ENCODE measurements at regions not wholly inside any gene's neighbourhood (a gene's known extent, or its start where the extent isn't known, plus 50 kb on each side); places are given as distances from the start of the nearest gene placed in this dataset.
"Not testable (repeated sequence)": the region's sequence is repeated elsewhere in the genome, so short reads cannot be mapped to it uniquely, and the experiment has no call there.

DNA sequence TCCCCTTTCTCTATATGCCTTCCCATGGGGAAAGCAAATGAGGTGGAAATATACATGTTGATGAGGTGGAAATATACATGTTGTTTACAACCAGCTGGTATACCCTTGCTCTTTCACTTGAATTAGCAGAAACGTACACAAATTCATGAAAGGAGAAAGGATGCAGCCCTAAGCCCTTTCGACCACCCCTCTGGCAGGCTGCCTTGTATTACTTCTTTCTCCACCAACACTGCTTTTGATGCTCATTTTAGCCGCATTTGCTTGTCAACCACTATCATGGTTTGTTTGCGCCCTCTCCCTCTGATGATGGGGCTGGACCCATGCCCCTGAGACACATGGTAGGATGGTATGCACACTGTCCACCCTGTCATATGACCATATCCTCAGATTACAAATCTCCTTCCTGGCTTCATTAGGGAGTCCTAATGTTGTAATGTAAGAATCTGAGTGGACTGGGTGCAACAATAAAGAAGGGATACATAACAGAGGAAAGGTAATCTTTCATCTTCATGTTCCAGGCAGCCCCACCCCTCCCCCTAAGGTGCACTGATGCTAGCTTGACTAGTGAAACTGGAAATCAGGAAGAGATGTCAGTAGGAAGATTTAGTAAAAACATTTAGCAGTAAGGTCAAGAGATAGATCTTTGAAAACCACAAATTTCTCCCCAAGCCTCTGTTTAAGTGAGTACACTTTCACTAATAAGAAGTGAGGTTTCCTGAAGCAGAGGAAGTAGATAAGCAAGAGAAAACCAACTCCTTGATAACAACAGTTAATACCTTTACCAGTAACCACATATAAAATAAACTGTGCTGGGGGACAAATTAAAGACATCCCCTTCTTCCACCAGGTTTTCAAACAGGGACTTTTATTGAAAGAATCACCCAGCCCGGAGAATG lies 536.8 kb upstream of the NRP1 start:
- 83 to 84% methylated on average over 5 of the region's 5 CpGs for WGBS, 2 experiments (ENCODE audit: low coverage in 1 of 2, low lambda C conversion rate in 2 of 2, missing lambda C conversion rate in 2 of 2)
- Histone ChIP-seq H3K4me2 (ENCODE audit: unreplicated experiment) (no peak overlapping the region), H3K27me3 (replicated peaks; ENCODE audit: insufficient read depth) (peaks cover 23% of the 10 kb centered on the region), H3F3A (ENCODE audit: insufficient read depth) (no peaks in the 10 kb centered on the region), H3K36me3 (ENCODE audit: low read depth) (no peaks in the 10 kb centered on the region), H3K9me3 (ENCODE audit: low read depth) (no peaks in the 10 kb centered on the region), H3K79me2 (ENCODE audit: insufficient read depth) (no peaks in the 10 kb centered on the region), H3K9me2 (ENCODE audit: insufficient read depth) (no peaks in the 10 kb centered on the region), H3K27ac (no peak overlapping the region), H4K20me1 (ENCODE audit: insufficient read depth) (no peaks in the 10 kb centered on the region), H2AFZ (no peak overlapping the region), H3K4me3 (no peak overlapping the region), H3K9ac (no peak overlapping the region), H3K4me1 (ENCODE audit: insufficient read depth) (no peaks in the 10 kb centered on the region)
- in situ Hi-C loops (cut with MboI), result no loop called here
- TF ChIP-seq EZH2 (IDR thresholded peaks at IDR 0.05; ENCODE audit: insufficient read depth, poor library complexity, severe bottlenecking) (no peak), EZH2phosphoT487 (IDR thresholded peaks at IDR 0.05; ENCODE audit: insufficient read depth, low read depth) (no peak)
- no peak for DNase-seq

DNA sequence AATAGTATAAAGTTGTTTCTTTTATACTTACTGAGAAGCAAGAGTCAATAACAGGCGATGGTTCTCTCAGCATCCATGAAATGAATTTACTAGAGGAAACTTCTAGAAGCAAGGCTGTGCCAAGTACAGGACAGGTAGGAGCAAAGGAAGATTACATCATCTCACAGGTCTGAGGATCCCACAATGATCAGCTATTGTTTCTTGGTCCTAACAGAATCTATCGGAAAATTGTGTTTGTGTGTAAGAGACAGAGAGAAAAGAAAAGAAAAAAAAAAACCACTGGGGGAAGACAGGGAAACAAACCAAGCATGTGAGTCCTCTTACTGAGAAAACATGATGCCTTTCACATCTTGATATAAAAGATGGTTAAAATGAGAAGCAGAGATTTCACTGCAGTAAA lies 535.0 kb upstream of the NRP1 start:
- Histone ChIP-seq H3K9me2 (ENCODE audit: insufficient read depth) (no peaks in the 10 kb centered on the region), H3K4me3 (no peak overlapping the region), H3K36me3 (ENCODE audit: low read depth) (no peaks in the 10 kb centered on the region), H3F3A (ENCODE audit: insufficient read depth) (no peaks in the 10 kb centered on the region), H4K20me1 (ENCODE audit: insufficient read depth) (no peaks in the 10 kb centered on the region), H3K27me3 (replicated peaks; ENCODE audit: insufficient read depth) (peaks cover 23% of the 10 kb centered on the region), H3K9ac (no peak overlapping the region), H3K4me2 (ENCODE audit: unreplicated experiment) (no peak overlapping the region), H2AFZ (no peak overlapping the region), H3K4me1 (ENCODE audit: insufficient read depth) (no peaks in the 10 kb centered on the region), H3K79me2 (ENCODE audit: insufficient read depth) (no peaks in the 10 kb centered on the region), H3K9me3 (ENCODE audit: low read depth) (no peaks in the 10 kb centered on the region), H3K27ac (no peak overlapping the region)
- DNase-seq, result no peak
- in situ Hi-C loops (cut with MboI), result no loop called here
- TF ChIP-seq EZH2phosphoT487 (IDR thresholded peaks at IDR 0.05; ENCODE audit: insufficient read depth, low read depth) (no peak), EZH2 (IDR thresholded peaks at IDR 0.05; ENCODE audit: insufficient read depth, poor library complexity, severe bottlenecking) (no peak)
- 8 to 9% methylated on average over 2 of the region's 2 CpGs for WGBS, 2 experiments (ENCODE audit: low coverage in 1 of 2, low lambda C conversion rate in 2 of 2, missing lambda C conversion rate in 2 of 2)

DNA sequence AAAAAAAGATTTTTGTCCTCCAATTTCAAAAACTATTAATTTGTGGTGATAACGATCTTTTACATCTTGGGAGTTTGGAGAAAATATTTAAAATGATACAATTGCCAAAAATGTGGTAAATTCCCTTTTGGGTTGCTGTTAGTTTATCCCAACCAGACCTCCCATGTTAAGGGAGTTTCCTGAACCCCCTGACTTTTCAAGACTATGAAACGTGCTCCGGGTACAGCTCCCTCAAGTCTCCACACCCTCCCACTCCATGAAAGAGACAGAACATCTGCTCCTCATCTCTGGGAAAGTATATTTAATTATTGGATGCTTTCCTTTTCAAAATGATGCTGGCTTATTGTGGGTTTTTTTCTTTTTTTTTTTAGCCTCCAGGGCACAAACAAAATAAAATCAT lies 534.6 kb upstream of the NRP1 start:
- peaks cover 23% of the 10 kb centered on the region for H3K27me3 ChIP-seq (replicated peaks; ENCODE audit: insufficient read depth)

DNA sequence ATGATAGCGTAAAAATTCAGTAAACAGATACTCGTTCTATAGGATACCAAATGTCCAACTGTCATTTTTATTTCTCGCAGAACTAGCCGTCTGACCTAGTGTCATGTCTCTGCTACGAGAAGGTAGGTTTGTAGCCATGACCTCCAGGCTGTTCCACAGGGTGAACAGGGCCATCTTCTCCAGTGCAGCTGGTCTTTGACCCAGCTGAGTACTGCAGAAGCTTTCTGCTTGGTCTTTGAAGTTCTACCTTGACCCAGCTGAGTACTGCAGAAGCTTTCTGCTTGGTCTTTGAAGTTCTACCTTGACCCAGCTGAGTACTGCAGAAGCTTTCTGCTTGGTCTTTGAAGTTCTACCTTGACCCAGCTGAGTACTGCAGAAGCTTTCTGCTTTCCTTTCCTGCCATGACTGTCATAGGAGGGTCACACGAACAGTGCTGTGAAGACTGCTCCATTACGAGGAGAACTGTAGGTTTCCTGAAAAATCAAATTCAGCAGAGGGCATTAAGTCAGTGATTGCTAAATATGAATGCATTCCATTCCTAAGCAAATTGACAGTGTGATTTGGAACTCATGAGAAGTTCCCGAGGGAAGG lies 532.8 kb upstream of the NRP1 start:
- H2AFZ ChIP-seq; H3F3A ChIP-seq (ENCODE audit: insufficient read depth); H3K27ac ChIP-seq; H3K4me1 ChIP-seq (ENCODE audit: insufficient read depth); H3K79me2 ChIP-seq (ENCODE audit: insufficient read depth); H3K9ac ChIP-seq; H4K20me1 ChIP-seq (ENCODE audit: insufficient read depth); H3K9me2 ChIP-seq (ENCODE audit: insufficient read depth); H3K4me2 ChIP-seq (ENCODE audit: unreplicated experiment); H3K36me3 ChIP-seq (ENCODE audit: low read depth); H3K4me3 ChIP-seq; in situ Hi-C loops (cut with MboI); H3K9me3 ChIP-seq (ENCODE audit: low read depth); DNase-seq: not testable (repeated sequence)
- H3K27me3 ChIP-seq (replicated peaks; ENCODE audit: insufficient read depth), result peaks cover 23% of the 10 kb centered on the region
- WGBS, 2 experiments (ENCODE audit: low coverage in 1 of 2, low lambda C conversion rate in 2 of 2, missing lambda C conversion rate in 2 of 2), result 81 to 89% methylated on average over 8 of the region's 8 CpGs

More for the DNA sequence above, 534.6 kb upstream of the NRP1 start:
- no peak overlapping the region for H3K27ac ChIP-seq
- WGBS, 2 experiments (ENCODE audit: low coverage in 1 of 2, low lambda C conversion rate in 2 of 2, missing lambda C conversion rate in 2 of 2), result 11% methylated on average over 3 of the region's 3 CpGs
- no peaks in the 10 kb centered on the region for H3F3A ChIP-seq (ENCODE audit: insufficient read depth)
- H3K4me3 ChIP-seq, result no peak overlapping the region
- H3K4me1 ChIP-seq (ENCODE audit: insufficient read depth), result no peaks in the 10 kb centered on the region
- no peaks in the 10 kb centered on the region for H3K9me2 ChIP-seq (ENCODE audit: insufficient read depth)
- no peak overlapping the region for H3K9ac ChIP-seq
- H2AFZ ChIP-seq, result no peak overlapping the region
- DNase-seq, result no peak
- no peaks in the 10 kb centered on the region for H3K79me2 ChIP-seq (ENCODE audit: insufficient read depth)
- no peaks in the 10 kb centered on the region for H3K36me3 ChIP-seq (ENCODE audit: low read depth)
- no peak for TF ChIP-seq EZH2 (IDR thresholded peaks at IDR 0.05; ENCODE audit: insufficient read depth, poor library complexity, severe bottlenecking)
- no peaks in the 10 kb centered on the region for H4K20me1 ChIP-seq (ENCODE audit: insufficient read depth)
- H3K9me3 ChIP-seq (ENCODE audit: low read depth), result no peaks in the 10 kb centered on the region
- in situ Hi-C loops (cut with MboI), result no loop called here
- H3K4me2 ChIP-seq (ENCODE audit: unreplicated experiment), result no peak overlapping the region
